ENCODE measurements at regions not wholly inside any gene's neighbourhood (a gene's known extent, or its start where the extent isn't known, plus 50 kb on each side); places are given as distances from the start of the nearest gene placed in this dataset.

DNA sequence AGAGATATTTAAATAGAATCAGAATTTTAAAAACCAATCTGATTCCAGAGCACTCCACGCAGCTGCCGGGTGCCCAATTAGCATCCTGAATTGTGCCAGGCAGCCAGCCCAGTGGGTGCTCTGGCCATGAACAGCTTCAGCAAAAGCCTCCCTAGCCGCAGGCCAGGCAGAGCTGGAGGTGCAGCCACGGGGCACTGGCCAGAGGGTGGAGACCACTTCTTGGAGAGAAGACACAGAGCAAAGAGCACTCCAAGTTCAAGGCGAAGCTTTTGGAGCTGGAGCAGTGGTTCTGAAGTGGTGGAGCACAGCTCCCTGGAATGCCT lies 475.6 kb upstream of the PROK2 start:
- TF ChIP-seq ATF2 (IDR thresholded peaks at IDR 0.05; ENCODE audit: low read length) (no peak), CBX8 (IDR thresholded peaks at IDR 0.05; ENCODE audit: borderline replicate concordance, low read depth, low read length) (no peak), SP1 (IDR thresholded peaks at IDR 0.05; ENCODE audit: low read depth, low read length) (no peak), HDAC2 (IDR thresholded peaks at IDR 0.05; ENCODE audit: borderline replicate concordance in 1 of 2, low read depth in 2 of 2, low read length in 2 of 2) (no peak), GABPA (IDR thresholded peaks at IDR 0.05; ENCODE audit: borderline replicate concordance, insufficient read depth, low read length) (no peak), RNF2 (IDR thresholded peaks at IDR 0.05; ENCODE audit: borderline replicate concordance, low read depth, low read length, missing control alignments, poor library complexity, severe bottlenecking) (no peak)
- TF ChIP-seq, protein P1, sequence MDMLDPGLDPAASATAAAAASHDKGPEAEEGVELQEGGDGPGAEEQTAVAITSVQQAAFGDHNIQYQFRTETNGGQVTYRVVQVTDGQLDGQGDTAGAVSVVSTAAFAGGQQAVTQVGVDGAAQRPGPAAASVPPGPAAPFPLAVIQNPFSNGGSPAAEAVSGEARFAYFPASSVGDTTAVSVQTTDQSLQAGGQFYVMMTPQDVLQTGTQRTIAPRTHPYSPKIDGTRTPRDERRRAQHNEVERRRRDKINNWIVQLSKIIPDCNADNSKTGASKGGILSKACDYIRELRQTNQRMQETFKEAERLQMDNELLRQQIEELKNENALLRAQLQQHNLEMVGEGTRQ (IDR thresholded peaks at IDR 0.05; ENCODE audit: low read length): no peak

Data from H1 (cell line).